ENCODE measurements at regions not wholly inside any gene's neighbourhood (a gene's known extent, or its start where the extent isn't known, plus 50 kb on each side); places are given as distances from the start of the nearest gene placed in this dataset.

- TF ChIP-seq CTCF (IDR thresholded peaks at IDR 0.05; ENCODE audit: poor library complexity) = no peak
- no peak for TF ChIP-seq EZH2 (IDR thresholded peaks at IDR 0.05; ENCODE audit: borderline replicate concordance)
- TF ChIP-seq EZH2phosphoT487 (IDR thresholded peaks at IDR 0.05; ENCODE audit: low read depth, severe bottlenecking, unreplicated experiment) = no peak
These were observed 270.1 kb downstream of the EIPR1 start for GRCh38 chr2:3107567-3107966.
